Loucy (cell line): ENCODE measurements at regions not wholly inside any gene's neighbourhood (a gene's known extent, or its start where the extent isn't known, plus 50 kb on each side); places are given as distances from the start of the nearest gene placed in this dataset.

Experiments used
- EZH2phosphoT487 ChIP-seq: fragments of 200-600 bp; IDR thresholded peaks from 2 replicates; pipeline ENCODE4 v1.6.1; 2018; ENCODE audit warnings: antibody characterized with exemption, mild to moderate bottlenecking, moderate library complexity, borderline replicate concordance
- TF ChIP-seq, protein P1 (sequence below): fragments of 200-600 bp; sonication (generic); conservative IDR thresholded peaks from 2 replicates; pipeline ENCODE4 v1.5.1; 2014; ENCODE audit warnings: mild to moderate bottlenecking, antibody characterized with exemption, low read length

DNA sequence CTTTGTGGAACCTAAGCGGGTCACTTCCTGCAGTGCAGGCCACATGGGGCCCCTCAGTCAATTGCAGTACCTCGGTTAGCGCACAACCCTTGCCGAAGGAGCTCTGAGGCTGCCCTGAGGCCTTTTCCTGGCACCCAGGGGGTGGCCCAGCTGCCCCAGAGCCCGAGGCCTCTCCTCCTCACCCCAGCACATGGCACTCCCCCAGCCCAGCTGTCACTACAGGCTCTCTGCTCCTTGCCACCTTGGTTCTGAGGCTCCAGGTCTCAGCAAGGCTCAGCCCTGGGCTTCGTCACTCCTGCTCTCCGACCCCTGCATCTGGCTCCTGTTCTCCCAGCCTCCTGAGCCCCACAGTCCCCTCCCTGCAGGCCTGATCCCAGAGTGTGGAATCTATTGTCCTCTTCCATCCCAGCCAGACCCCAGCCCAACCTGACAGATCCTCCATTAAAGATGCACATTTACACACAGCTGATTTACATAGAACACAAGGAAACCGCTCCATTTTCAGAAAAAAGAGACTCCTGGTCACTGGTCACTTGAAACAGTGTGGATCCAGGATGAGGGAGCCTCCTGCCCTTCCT, 192.8 kb upstream of the POU3F1 start:
- TF ChIP-seq, protein P1, sequence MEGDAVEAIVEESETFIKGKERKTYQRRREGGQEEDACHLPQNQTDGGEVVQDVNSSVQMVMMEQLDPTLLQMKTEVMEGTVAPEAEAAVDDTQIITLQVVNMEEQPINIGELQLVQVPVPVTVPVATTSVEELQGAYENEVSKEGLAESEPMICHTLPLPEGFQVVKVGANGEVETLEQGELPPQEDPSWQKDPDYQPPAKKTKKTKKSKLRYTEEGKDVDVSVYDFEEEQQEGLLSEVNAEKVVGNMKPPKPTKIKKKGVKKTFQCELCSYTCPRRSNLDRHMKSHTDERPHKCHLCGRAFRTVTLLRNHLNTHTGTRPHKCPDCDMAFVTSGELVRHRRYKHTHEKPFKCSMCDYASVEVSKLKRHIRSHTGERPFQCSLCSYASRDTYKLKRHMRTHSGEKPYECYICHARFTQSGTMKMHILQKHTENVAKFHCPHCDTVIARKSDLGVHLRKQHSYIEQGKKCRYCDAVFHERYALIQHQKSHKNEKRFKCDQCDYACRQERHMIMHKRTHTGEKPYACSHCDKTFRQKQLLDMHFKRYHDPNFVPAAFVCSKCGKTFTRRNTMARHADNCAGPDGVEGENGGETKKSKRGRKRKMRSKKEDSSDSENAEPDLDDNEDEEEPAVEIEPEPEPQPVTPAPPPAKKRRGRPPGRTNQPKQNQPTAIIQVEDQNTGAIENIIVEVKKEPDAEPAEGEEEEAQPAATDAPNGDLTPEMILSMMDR: no peak
- no peak for TF ChIP-seq EZH2phosphoT487
